ENCODE measurements at regions not wholly inside any gene's neighbourhood (a gene's known extent, or its start where the extent isn't known, plus 50 kb on each side); places are given as distances from the start of the nearest gene placed in this dataset.

DNA sequence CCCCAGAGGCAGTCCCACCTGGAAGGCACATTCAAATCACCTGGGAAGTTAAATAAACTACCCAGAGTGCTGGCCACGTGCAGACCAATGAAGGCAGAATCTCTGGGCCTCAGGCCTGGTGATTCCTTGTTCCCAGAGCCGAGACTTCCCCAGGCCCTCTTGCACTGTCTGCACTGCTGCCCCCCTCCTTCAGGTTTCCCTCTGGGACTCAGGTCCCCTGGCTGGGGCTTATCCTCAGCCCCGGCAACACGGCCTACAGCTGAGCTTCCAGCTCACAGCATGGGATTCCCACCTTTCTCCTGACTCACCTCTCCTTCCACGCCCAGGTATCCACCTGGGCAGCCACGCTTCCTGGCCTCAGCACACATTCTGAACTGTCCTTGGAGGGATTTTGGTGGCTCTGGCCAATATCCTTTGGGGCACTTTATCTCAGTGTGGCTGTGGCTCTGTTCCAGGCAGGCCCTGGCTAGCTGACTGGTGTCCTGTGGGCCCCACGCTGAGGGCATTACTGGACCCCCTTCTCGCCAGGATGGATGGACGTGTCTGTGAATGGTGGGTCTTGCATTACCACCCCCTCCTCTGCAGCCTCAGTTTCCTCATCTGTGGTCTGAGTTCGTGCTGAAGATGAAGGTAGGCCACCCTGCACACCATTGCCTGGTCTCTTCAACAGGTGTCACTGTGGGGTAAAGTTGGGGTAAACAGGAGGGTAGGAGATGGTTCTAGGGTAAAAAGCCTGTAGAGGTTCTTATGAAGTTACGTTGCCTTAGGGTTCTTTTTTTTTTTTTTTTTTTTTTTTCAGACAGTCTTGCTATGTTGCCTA is 165.7 kb downstream of the IRF8 start:
- DNase-seq = no peak
- WGBS (ENCODE audit: insufficient coverage) = 73% methylated on average over 5 of the region's 11 CpGs
- Histone ChIP-seq H3K9me3 (replicated peaks; ENCODE audit: control insufficient read depth, low read depth, low read length) (no peaks in the 10 kb centered on the region), H3K27me3 (ENCODE audit: control insufficient read depth, insufficient read depth, low read length) (peaks cover 47% of the 10 kb centered on the region), H3K36me3 (ENCODE audit: control insufficient read depth, insufficient read depth, low read length) (no peaks in the 10 kb centered on the region), H3K4me3 (ENCODE audit: low read length) (no peak overlapping the region), H3K27ac (ENCODE audit: low read length) (no peak overlapping the region), H3K4me1 (ENCODE audit: control insufficient read depth, insufficient read depth, low read length) (peaks cover 32% of the 10 kb centered on the region)

GRCh38 chr16:86065711-86066110 is 166.7 kb downstream of the IRF8 start:
- no peak overlapping the region for H3K4me3 ChIP-seq (ENCODE audit: low read length)
- H3K27me3 ChIP-seq (ENCODE audit: control insufficient read depth, insufficient read depth, low read length) = peaks cover 47% of the 10 kb centered on the region
- 85% methylated on average over 6 of the region's 6 CpGs for WGBS (ENCODE audit: insufficient coverage)
- no peak overlapping the region for H3K27ac ChIP-seq (ENCODE audit: low read length)
- no peaks in the 10 kb centered on the region for H3K36me3 ChIP-seq (ENCODE audit: control insufficient read depth, insufficient read depth, low read length)
- no peaks in the 10 kb centered on the region for H3K9me3 ChIP-seq (replicated peaks; ENCODE audit: control insufficient read depth, low read depth, low read length)
- DNase-seq = no peak
- H3K4me1 ChIP-seq (ENCODE audit: control insufficient read depth, insufficient read depth, low read length) = peaks cover 23% of the 10 kb centered on the region

DNA sequence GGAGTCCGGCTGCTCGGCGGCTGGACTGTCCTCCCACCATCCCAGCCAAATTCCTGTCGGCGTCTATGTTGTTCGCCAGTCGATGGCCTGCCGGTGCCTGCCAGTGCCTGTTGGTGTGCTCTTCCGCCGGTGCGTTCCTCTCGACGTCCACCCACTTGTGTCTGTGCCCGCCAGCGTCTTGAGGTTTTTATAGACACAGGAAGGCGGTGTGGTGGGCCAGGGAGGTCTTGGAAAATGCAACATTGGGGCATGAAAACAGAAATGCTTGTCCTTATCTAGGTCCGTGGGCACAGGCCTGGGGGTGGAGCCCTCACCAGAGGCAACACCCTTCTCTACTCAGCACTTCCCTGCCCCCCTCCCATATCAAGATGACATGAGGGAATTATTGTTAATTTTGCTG is 167.8 kb downstream of the IRF8 start:
- DNase-seq = no peak
- no peaks in the 10 kb centered on the region for H3K36me3 ChIP-seq (ENCODE audit: control insufficient read depth, insufficient read depth, low read length)
- 62% methylated on average over 13 of the region's 17 CpGs for WGBS (ENCODE audit: insufficient coverage)
- H3K27me3 ChIP-seq (ENCODE audit: control insufficient read depth, insufficient read depth, low read length) = peaks cover 52% of the 10 kb centered on the region
- H3K9me3 ChIP-seq (replicated peaks; ENCODE audit: control insufficient read depth, low read depth, low read length) = no peaks in the 10 kb centered on the region
- no peak overlapping the region for H3K27ac ChIP-seq (ENCODE audit: low read length)
- no peak overlapping the region for H3K4me3 ChIP-seq (ENCODE audit: low read length)
- peaks cover 13% of the 10 kb centered on the region for H3K4me1 ChIP-seq (ENCODE audit: control insufficient read depth, insufficient read depth, low read length)

DNA sequence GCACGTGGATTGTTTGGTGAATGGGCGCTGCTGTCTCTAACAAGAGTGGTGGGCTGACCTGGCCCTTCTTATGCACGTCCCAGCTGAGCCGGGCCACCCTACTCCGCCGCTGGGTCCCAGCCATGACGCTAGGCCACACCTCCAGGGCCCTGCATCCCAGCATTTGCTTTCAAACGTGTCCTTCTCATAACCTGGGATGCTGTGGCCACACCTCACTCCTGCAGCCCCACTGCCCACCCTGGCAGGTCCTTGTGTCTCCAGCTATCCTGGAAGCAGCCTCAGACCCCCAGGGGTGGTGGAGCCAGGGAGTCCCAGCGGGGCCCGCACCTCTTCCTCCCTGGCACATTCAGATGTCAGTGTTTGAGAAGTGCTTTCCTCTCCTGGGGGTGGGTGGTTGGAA is 168.6 kb downstream of the IRF8 start:
- peaks cover 59% of the 10 kb centered on the region for H3K27me3 ChIP-seq (ENCODE audit: control insufficient read depth, insufficient read depth, low read length)
- no peak overlapping the region for H3K4me3 ChIP-seq (ENCODE audit: low read length)
- H3K27ac ChIP-seq (ENCODE audit: low read length) = no peak overlapping the region
- no peaks in the 10 kb centered on the region for H3K36me3 ChIP-seq (ENCODE audit: control insufficient read depth, insufficient read depth, low read length)
- no peak for DNase-seq
- H3K4me1 ChIP-seq (ENCODE audit: control insufficient read depth, insufficient read depth, low read length) = peaks cover 7% of the 10 kb centered on the region
- H3K9me3 ChIP-seq (replicated peaks; ENCODE audit: control insufficient read depth, low read depth, low read length) = no peaks in the 10 kb centered on the region
- 83% methylated on average over 8 of the region's 10 CpGs for WGBS (ENCODE audit: insufficient coverage)

DNA sequence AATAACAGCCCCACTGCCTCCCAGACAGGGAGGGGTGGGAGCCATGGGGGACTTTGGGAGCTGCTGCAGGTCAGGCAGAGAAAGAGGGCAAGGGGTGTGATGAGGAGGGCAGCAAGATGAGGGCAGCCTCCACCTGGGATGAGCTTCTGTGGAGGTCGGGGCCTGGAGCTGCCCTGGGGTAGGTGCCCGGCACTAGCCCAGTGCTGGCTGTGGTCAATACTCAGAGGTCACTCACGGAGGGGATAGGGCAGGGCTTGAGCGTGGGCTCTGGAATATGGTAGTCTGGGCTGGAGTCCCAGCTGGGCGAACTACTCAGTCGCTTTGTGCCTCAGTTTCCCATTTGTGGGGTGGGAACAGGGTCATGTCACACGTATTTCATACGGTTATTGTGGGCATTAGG is 169.0 kb downstream of the IRF8 start:
- Histone ChIP-seq H3K27me3 (ENCODE audit: control insufficient read depth, insufficient read depth, low read length) (peaks cover 56% of the 10 kb centered on the region), H3K4me1 (ENCODE audit: control insufficient read depth, insufficient read depth, low read length) (peaks cover 3% of the 10 kb centered on the region), H3K4me3 (ENCODE audit: low read length) (no peak overlapping the region), H3K9me3 (replicated peaks; ENCODE audit: control insufficient read depth, low read depth, low read length) (no peaks in the 10 kb centered on the region), H3K27ac (ENCODE audit: low read length) (no peak overlapping the region), H3K36me3 (ENCODE audit: control insufficient read depth, insufficient read depth, low read length) (no peaks in the 10 kb centered on the region)
- DNase-seq = no peak
- 88% methylated on average over 8 of the region's 8 CpGs for WGBS (ENCODE audit: insufficient coverage)

GRCh38 chr16:86068722-86069121 is 169.8 kb downstream of the IRF8 start:
- Histone ChIP-seq H3K27ac (ENCODE audit: low read length) (no peak overlapping the region), H3K4me1 (ENCODE audit: control insufficient read depth, insufficient read depth, low read length) (peaks cover 2% of the 10 kb centered on the region), H3K9me3 (replicated peaks; ENCODE audit: control insufficient read depth, low read depth, low read length) (no peaks in the 10 kb centered on the region), H3K36me3 (ENCODE audit: control insufficient read depth, insufficient read depth, low read length) (no peaks in the 10 kb centered on the region), H3K4me3 (ENCODE audit: low read length) (no peak overlapping the region), H3K27me3 (ENCODE audit: control insufficient read depth, insufficient read depth, low read length) (peaks cover 63% of the 10 kb centered on the region)
- 84% methylated on average over 3 of the region's 8 CpGs for WGBS (ENCODE audit: insufficient coverage)
- DNase-seq = no peak

GRCh38 chr16:86069736-86070298 is 170.9 kb downstream of the IRF8 start:
- H3K36me3 ChIP-seq (ENCODE audit: control insufficient read depth, insufficient read depth, low read length) = no peaks in the 10 kb centered on the region
- no peak overlapping the region for H3K27ac ChIP-seq (ENCODE audit: low read length)
- no peak overlapping the region for H3K4me3 ChIP-seq (ENCODE audit: low read length)
- 50% methylated on average over 20 of the region's 21 CpGs for WGBS (ENCODE audit: insufficient coverage)
- no peak for DNase-seq
- H3K27me3 ChIP-seq (ENCODE audit: control insufficient read depth, insufficient read depth, low read length) = peaks cover 70% of the 10 kb centered on the region
- H3K9me3 ChIP-seq (replicated peaks; ENCODE audit: control insufficient read depth, low read depth, low read length) = no peaks in the 10 kb centered on the region
- H3K4me1 ChIP-seq (ENCODE audit: control insufficient read depth, insufficient read depth, low read length) = peaks cover 2% of the 10 kb centered on the region

DNA sequence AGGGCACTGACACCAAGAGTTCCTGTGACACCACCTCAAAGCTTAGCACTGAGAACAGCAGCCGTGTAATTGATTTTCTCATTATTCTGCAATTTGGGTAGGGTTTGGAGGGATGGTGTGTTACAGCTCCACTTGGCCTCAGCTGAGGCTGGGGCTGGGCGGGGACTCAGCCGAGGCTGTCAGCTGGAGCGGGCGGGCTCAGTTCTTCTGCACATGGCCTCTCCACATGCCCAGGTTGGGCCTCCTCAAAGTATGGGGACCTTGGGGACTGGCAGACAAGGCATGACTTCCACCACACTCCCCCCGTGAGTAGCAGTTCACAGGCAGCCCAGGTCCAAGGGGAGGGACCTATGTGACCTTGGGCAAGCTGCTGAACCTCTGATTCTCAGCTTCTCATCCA is 171.5 kb downstream of the IRF8 start:
- Histone ChIP-seq H3K27ac (ENCODE audit: low read length) (no peak overlapping the region), H3K4me3 (ENCODE audit: low read length) (no peak overlapping the region), H3K27me3 (ENCODE audit: control insufficient read depth, insufficient read depth, low read length) (peaks cover 76% of the 10 kb centered on the region), H3K9me3 (replicated peaks; ENCODE audit: control insufficient read depth, low read depth, low read length) (no peaks in the 10 kb centered on the region), H3K4me1 (ENCODE audit: control insufficient read depth, insufficient read depth, low read length) (peaks cover 2% of the 10 kb centered on the region), H3K36me3 (ENCODE audit: control insufficient read depth, insufficient read depth, low read length) (no peaks in the 10 kb centered on the region)
- WGBS (ENCODE audit: insufficient coverage) = 29% methylated on average over 4 of the region's 6 CpGs
- DNase-seq = no peak

DNA sequence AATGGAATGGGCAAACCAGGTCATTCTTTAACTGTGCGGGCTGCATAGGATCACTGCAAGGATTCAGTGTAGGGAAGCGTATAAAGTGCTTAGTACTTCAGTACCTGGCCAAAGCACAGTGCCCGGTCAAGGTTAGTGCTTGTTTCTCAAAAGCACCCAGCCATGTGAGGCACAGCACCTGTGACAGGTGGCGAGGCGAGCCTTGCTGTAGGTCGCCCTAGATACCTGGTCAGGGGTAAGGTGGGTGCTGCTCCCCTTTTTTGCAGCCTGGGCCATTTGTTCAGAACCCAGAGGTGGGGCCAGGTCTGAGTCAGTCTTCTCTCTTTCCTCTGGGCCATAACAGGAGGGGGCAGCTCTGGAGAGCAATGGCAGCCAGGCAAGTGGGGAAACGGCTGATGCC is 172.0 kb downstream of the IRF8 start:
- Histone ChIP-seq H3K9me3 (replicated peaks; ENCODE audit: control insufficient read depth, low read depth, low read length) (no peaks in the 10 kb centered on the region), H3K27me3 (ENCODE audit: control insufficient read depth, insufficient read depth, low read length) (peaks cover 80% of the 10 kb centered on the region), H3K27ac (ENCODE audit: low read length) (no peak overlapping the region), H3K36me3 (ENCODE audit: control insufficient read depth, insufficient read depth, low read length) (no peaks in the 10 kb centered on the region), H3K4me3 (ENCODE audit: low read length) (no peak overlapping the region), H3K4me1 (ENCODE audit: control insufficient read depth, insufficient read depth, low read length) (peaks cover under 1% of the 10 kb centered on the region)
- DNase-seq = no peak
- WGBS (ENCODE audit: insufficient coverage) = 90% methylated on average over 7 of the region's 7 CpGs

DNA sequence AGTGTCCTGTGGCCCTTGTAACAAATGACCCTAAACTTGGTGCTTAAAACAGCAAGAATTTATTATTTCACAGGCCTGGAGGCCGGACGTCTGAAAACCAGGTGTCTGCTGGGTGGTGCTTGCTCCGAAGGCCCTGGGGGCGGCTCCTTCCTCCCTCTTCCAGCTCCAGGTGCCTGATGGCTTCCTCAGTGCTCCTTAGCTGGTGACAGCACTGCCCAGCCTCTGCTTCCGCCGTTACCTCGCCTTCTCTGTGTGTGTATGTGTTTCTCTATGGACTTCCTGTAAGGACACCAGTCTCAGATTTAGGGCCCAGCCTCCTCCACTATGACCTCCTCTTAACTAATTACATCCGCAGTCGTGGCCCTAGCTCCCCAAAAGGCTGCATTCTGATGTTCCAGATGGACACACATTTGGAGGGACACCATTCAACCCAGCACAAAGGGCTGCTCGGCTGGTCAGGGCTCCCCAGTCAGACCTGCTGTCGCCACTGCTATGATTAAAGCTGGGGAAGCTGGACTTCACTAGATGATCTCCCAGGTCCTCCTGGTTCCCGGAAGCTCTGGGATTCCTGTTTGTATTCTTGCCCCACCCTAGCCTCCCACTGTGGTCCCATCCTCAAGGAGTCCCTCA is 172.8 kb downstream of the IRF8 start:
- H3K4me1 ChIP-seq (ENCODE audit: control insufficient read depth, insufficient read depth, low read length) = no peaks in the 10 kb centered on the region
- H3K27me3 ChIP-seq (ENCODE audit: control insufficient read depth, insufficient read depth, low read length) = peaks cover 80% of the 10 kb centered on the region
- no peaks in the 10 kb centered on the region for H3K36me3 ChIP-seq (ENCODE audit: control insufficient read depth, insufficient read depth, low read length)
- DNase-seq = no peak
- H3K9me3 ChIP-seq (replicated peaks; ENCODE audit: control insufficient read depth, low read depth, low read length) = no peaks in the 10 kb centered on the region
- WGBS (ENCODE audit: insufficient coverage) = 80% methylated on average over 7 of the region's 12 CpGs
- no peak overlapping the region for H3K27ac ChIP-seq (ENCODE audit: low read length)
- no peak overlapping the region for H3K4me3 ChIP-seq (ENCODE audit: low read length)

Data from muscle of leg (tissue), 3 donors.